ENCODE measurements at regions not wholly inside any gene's neighbourhood (a gene's known extent, or its start where the extent isn't known, plus 50 kb on each side); places are given as distances from the start of the nearest gene placed in this dataset.
A peak's percentile ranks its signal among the peaks of the same experiment; 100 is the strongest.

DNA sequence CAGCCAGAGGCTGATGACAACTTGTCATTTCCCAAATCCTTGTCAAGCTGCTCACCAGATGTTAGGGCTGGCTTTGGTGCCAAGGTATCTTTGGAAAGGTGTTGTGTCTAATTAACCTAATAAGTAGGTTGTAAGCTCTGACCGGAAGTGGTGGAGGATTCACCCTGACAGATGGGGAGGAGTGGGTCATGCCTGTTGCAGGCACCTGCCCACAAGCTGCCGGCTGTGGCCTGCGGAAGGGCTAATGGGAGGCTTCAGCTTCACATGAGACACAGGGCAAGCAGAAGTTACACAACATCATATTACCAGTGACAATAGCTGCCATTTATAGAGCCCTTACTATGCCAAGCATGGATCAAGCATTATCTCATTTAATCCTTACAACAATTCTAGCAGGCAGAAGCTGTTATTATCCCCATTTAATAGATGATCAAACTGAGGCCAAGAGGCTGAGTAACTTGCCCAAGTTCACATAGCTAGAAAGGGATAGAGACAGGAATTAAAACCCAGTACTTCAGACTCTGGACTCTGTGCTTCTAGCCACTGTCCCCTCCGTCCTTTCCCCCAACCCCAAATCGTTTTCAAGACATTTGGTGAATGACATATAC, 63.1 kb upstream of the DUSP5 start:
- no peak overlapping the region for H3K9ac ChIP-seq (ENCODE audit: low read depth in 1 of 2, low read length in 2 of 2)
- H3K4me1 ChIP-seq (ENCODE audit: control insufficient read depth in 4 of 4, insufficient read depth in 4 of 4, low read length in 3 of 4) = peaks cover 0 to 9% (median 6%) of the 10 kb centered on the region in 4 donors
- TF ChIP-seq YY1 (IDR thresholded peaks at IDR 0.05) = no peak
- no peak for TF ChIP-seq TAF1 (conservative IDR thresholded peaks at IDR 0.05)
- H3K9me3 ChIP-seq (ENCODE audit: control insufficient read depth in 4 of 4, low read length in 3 of 4) = no peaks in the 10 kb centered on the region
- no peaks in the 10 kb centered on the region for H3K27me3 ChIP-seq (ENCODE audit: control insufficient read depth in 4 of 4, insufficient read depth in 4 of 4, low read length in 3 of 4)
- no peaks in the 10 kb centered on the region for H3K36me3 ChIP-seq (ENCODE audit: control insufficient read depth in 4 of 4, insufficient read depth in 3 of 4, low read depth in 1 of 4, low read length in 3 of 4)
- DNase-seq (ENCODE audit: low spot score) = no peak
- H3K27ac ChIP-seq (ENCODE audit: low read depth in 1 of 2, low read length in 2 of 2) = no peak overlapping the region
- 93% methylated on average over 5 of the region's 5 CpGs for WGBS
- no peak overlapping the region for H3K4me3 ChIP-seq (ENCODE audit: low read depth in 1 of 3, low read length in 3 of 3)

DNA sequence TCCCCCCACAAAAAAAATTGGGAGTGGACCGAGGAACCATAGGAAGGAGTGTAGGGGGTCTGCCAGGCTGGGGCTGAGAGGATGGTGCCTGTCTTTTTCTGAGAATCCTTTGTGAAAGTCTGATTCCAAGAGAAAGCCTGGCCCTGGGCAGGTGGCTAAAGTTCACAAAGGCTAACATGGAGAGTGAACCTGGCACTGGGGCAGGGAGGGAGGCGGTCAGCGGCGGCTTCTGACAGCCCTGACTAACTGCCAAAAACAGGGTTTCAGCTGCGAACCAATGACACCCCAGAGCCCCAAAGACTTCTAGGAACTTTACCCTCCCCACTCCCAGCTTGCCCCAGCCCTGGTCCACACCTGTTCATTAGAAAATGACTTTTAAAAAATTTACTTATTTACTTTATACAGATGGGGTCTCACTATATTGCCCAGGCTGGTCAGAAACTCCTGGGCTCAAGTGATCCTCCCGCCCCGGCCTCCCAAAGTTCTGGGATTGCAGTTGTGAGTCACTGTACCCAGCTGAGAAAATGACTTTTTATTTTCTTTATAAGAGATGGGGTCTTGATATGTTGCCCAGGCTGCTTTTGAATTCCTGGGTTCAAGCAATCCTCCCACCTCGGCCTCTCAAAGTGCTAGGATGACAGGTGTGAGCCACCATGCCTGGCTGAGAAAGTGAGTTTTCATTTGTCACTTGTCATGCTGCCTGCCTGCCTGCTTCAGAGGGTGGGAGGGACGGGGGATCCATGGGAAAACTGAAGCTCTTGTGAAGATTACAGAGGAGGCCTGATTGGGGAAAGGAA, 61.0 kb upstream of the DUSP5 start:
- WGBS = 66% methylated on average over 9 of the region's 9 CpGs
- Histone ChIP-seq H3K27ac (ENCODE audit: low read depth in 1 of 2, low read length in 2 of 2) (no peak overlapping the region), H3K36me3 (ENCODE audit: control insufficient read depth in 4 of 4, insufficient read depth in 3 of 4, low read depth in 1 of 4, low read length in 3 of 4) (no peaks in the 10 kb centered on the region), H3K9me3 (ENCODE audit: control insufficient read depth in 4 of 4, low read length in 3 of 4) (no peaks in the 10 kb centered on the region), H3K9ac (ENCODE audit: low read depth in 1 of 2, low read length in 2 of 2) (no peak overlapping the region), H3K27me3 (ENCODE audit: control insufficient read depth in 4 of 4, insufficient read depth in 4 of 4, low read length in 3 of 4) (no peaks in the 10 kb centered on the region), H3K4me1 (ENCODE audit: control insufficient read depth in 4 of 4, insufficient read depth in 4 of 4, low read length in 3 of 4) (peaks cover 0 to 7% (median 4%) of the 10 kb centered on the region in 4 donors), H3K4me3 (ENCODE audit: low read depth in 1 of 3, low read length in 3 of 3) (no peak overlapping the region)
- DNase-seq (ENCODE audit: low spot score) = no peak
- no peak for TF ChIP-seq GABPA (IDR thresholded peaks at IDR 0.05 in 1 of 2, conservative IDR thresholded peaks at IDR 0.05 in 1 of 2)
- no peak for TF ChIP-seq ZBTB33 (IDR thresholded peaks at IDR 0.05)
- TF ChIP-seq NR2F2 (IDR thresholded peaks at IDR 0.05) = no peak
- TF ChIP-seq YY1 (IDR thresholded peaks at IDR 0.05) = no peak
- peak in 1 of 2 donors; percentile 50 for TF ChIP-seq RAD21 (IDR thresholded peaks at IDR 0.05)
- TF ChIP-seq HNF4G (IDR thresholded peaks at IDR 0.05) = peak; percentile 37
- TF ChIP-seq SP1 (IDR thresholded peaks at IDR 0.05) = peak; percentile 59
- no peak for TF ChIP-seq REST (IDR thresholded peaks at IDR 0.05)
- no peak for TF ChIP-seq EGR1 (IDR thresholded peaks at IDR 0.05; ENCODE audit: low read depth in 2 of 2)
- no peak for TF ChIP-seq JUND (IDR thresholded peaks at IDR 0.05)
- no peak for TF ChIP-seq FOXA1 (IDR thresholded peaks at IDR 0.05)
- peak; percentile 70 to 82 for TF ChIP-seq RXRA (IDR thresholded peaks at IDR 0.05)
- TF ChIP-seq TAF1 (conservative IDR thresholded peaks at IDR 0.05) = no peak
- peak; percentile 67 to 70 for TF ChIP-seq HNF4A (conservative IDR thresholded peaks at IDR 0.05)
- TF ChIP-seq FOXA2 (IDR thresholded peaks at IDR 0.05) = no peak
- TF ChIP-seq CTCF (IDR thresholded peaks at IDR 0.05; ENCODE audit: low read depth, low read length, missing input control) = no peak

Measured in liver (tissue), 8 donors.